CD4-positive, alpha-beta T cell treated with Interleukin-6 for 4 hours (primary cell): ENCODE measurements at regions not wholly inside any gene's neighbourhood (a gene's known extent, or its start where the extent isn't known, plus 50 kb on each side); places are given as distances from the start of the nearest gene placed in this dataset.

Experiments used
- DNase-seq: peaks from one replicate; pipeline ENCODE4 v3.0.0-alpha.2; 2020; ENCODE audit warnings: mixed read lengths

DNA sequence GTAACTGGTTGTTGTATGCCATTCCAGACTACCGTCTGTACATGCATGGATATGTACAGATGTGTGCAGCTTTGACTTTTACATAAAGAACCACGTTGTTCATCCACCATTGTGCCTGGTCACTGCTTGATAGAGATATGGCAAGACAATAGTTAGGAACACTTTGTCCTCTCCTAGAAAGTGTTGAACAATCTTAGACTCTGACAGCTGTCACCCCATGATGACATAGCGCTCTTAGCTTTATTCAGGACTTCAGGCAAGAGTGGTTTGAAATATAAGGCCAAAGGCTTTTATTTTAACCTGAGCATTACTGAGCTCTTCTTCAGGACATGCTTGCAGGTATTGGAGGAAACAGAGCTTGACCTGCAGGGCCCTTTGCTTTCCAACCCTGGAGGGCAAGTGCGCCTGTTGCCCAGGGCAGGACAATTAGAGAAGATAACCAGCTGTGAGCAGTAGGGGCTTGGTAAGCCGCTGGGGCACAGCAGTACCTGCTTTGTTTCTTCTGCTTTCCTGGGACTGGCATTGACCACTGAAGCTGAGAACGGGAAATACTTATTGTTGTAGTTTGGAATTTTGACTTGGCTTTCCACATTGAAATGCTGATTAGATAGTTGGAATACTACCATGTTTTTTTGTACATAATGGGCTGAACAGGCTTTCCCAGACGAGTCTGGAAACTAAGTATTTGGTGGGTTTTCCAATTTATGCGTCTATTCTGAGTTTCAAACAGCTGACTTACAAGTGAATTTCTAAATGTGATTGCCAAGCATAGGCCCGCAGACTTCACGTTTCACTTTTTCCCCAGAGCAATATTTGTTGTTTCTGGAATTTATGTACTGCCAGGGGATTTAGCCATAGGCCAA is 51.1 kb downstream of the GARRE1 start:
- no peak for DNase-seq

DNA sequence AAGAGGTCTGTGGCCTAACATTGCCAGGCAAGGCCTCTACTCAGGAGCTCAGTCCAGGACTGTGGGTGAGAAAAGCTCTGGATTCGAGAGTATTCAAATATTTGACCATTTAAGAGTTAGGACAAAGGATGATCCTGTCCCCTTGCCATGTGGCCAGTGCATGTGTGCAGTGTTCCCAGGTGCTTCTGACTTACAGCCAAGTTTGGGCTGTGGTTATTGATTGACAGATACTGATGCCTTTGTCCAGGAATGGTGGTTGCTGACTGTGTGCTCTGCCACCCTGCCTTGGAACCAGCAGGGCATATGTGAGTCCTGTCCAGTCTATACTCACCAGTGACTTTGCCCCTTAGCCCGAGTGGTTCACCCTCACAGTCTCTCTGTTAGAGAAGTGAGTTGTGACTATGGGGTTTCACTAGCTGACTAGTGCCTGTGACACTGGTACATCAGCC is 51.9 kb downstream of the GARRE1 start:
- no peak for DNase-seq

DNA sequence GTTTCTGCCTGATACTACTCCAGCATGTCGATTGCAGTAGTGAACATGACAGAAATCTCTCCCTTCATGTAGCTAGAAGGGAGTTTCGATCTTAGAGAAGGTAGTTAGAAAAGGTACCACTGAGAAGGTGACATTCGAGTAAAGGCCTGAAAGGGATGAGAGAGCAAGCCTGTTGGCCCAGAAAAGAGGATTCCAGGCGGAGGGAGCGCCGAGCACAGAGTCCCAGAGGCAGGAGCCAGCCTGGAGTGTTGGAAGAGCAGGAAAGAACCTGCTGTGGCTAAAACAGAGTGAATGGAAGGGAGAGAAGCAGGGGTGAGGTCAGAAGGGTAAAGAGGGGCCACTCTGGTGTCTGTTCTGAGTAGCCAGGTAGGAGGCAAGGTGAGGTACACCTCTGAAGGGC is 52.5 kb downstream of the GARRE1 start:
- DNase-seq, result no peak

DNA sequence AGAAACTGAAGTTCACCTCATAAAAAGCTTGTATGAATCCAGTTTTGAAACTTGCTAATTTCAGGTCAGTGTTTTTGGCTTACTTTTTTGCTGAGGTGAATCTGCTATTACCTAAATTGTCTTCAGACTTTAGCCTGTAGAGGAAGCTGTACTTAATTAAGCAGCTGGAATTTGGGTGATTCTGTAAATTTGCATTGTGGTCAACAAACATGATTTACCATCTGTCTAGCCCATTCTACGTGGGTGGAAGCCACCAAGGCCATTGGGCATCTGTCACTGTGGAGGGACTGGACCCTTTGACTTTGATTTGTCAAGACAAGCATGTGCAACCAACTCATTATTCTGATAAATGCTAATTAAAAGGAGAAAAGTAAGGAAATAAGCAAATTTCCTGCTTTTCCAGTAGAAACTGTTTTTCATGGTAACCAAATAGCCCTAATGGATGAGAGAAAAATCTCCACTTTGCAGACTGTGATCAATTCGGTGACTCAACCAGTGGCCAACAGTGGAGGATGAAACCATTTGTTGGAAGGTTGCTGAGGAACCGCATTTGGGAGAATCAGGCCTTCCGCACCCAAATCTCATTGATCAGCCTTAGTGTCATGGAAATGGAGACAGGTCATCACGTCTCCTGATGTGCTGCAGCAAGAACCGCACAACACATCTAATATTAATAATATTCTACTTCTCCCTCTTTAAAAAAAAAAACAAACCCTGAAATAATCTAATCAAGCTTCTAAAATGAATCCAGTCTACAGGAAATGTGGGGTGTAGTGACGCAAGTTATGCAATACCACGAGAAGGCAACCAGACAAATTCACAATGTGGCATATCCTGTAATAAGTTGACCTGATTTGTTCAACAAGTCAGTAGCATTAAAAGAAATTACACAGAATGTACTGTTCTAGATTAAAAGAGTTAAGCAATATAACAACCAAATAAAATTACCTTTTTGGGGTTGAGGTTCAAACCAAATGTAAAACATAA is 54.3 kb downstream of the GARRE1 start:
- DNase-seq, result peak; percentile 30

DNA sequence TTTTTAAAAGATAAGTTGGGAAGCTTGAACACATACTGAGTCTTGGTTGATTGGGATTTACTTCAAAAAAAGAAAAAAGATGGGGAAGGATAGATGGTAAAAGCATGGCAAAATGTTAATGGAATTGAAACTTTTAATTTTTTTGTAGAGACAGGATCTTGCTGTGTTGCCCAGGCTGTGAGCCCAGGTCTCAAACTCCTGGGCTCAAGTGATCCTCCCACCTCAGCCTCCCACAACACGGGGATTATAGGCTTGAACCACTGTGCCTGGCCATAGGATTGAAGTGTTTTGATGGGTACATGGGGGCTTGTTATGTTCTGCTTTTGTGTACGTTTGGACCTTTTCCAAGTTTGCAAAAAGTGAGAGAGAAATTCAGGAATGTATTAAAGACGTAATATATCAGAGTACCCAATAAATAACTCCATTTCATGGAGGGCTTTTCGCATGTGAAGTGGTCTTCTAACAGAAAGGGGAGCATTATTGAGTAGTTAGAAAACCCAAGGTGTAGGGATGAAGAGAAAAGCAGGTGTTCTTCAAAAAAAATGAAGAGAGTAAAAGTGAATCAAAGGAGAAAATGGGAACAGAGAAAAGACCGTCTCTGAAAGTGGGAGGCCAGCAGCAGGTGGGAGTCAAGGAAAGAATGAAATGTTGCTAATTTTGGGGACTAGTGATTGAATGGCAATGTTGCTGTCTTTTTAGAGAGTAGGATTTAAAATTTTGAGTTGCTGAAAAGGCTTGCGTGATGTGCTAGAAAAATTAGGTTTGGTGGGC is 55.2 kb downstream of the GARRE1 start:
- DNase-seq, result no peak

DNA sequence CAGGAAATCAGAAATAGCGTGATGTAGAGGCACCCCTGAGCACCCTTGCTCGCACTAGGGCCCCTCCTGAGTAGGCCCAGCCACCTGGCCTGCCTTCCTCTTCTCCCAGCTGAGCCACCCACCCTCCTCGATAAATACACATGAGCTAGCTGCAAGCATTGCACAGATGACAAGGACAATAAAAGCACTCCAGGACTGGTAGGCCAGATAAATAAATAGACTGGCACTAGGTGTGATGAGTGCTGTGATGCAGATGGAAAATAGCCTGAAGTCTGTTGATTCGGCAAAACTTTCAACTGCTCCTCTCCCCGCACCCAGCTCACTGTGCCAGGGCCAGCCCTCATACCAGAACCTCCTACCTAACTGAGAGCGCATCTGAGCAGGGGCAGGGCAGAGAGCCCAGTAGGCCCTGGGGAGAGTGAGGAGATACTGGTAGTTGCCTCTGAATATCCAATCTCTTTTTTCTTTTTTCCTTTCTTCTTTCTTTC is 54.5 kb upstream of the GPI start:
- DNase-seq, result no peak

DNA sequence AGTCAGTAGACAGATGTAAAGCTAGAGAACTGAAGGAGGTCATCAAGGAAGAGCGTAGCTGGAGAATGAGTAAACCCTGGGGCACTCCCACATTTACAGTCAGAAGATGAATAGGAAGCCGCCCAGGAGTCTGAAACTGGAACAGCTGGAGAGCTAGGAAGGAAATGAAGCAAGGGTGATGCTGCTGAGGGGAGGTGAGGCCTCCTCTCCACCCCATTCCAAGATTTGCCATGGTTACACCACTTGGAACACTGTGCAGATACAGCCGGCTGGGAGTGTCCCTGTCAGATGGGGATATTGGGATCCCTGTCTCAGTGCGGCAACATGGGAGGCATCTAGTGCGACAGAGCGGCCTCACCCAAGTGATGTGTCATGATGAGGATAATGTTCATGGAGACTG is 51.8 kb upstream of the GPI start:
- DNase-seq, result no peak

DNA sequence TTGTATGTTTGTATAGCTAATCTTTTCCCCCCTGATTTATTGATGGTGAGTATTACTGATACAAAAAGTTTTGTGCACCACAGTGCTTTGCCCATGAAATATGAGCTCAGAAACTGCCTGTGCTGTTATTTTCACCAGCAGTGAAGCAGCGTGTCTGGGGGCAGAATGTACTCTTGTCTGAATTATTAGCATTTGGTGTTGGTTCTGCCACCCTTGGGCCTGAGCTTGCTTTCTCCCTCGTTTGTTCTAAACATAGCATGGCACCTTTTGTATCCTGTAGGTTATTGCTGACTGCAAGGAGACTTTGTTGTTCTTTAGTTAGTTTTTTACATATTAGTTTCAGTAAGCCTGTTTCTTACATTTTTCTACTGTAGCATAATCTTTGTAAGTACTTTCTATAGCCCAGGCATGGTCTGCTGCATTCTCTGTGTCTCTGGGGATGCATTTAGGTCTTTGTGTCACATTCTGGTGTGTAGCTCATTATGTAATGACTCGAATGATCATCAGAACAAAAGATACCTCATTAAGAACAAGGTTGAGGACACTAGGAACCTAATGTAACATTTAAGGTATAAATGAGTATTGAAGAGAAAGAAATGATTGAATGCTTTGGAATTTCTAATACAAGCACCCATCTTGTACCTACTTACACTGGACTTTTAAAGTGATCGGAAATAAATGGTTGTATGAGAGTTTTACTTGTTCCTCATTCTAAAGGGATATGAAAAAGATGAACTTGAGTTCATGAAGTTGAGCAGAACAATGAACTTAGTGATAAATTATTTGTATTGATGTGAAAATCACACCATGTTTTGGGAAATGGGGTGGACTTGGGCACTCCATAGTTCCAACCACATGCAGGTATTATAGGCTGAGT is 50.3 kb upstream of the GPI start:
- DNase-seq, result no peak
